RWPE2 (cell line): ENCODE measurements at regions not wholly inside any gene's neighbourhood (a gene's known extent, or its start where the extent isn't known, plus 50 kb on each side); places are given as distances from the start of the nearest gene placed in this dataset.

Experiments used
- ATAC-seq: fragments of 200-7000 bp; cut with Tn5 transposase; 3 replicates; pipeline ENCODE4 v1.9.1; 2021; ENCODE audit warnings: low read depth
- DNase-seq: peaks from one replicate; pipeline ENCODE4 v3.0.0-alpha.2; 2020; ENCODE audit warnings: low spot score
- H3K27ac ChIP-seq: fragments of 450-650 bp; 2 replicates; pipeline ENCODE4 v1.5.1; 2017; ENCODE audit warnings: mild to moderate bottlenecking; ENCODE audit not compliant: poor library complexity, severe bottlenecking
- H3K27me3 ChIP-seq: fragments of 250-450 bp; sonication (Bioruptor Pico); 2 replicates; pipeline ENCODE4 v1.5.1; 2021; ENCODE audit warnings: mild to moderate bottlenecking, moderate library complexity; ENCODE audit not compliant: insufficient read depth, poor library complexity, severe bottlenecking
- H3K36me3 ChIP-seq: fragments of 250-450 bp; sonication (Bioruptor Pico); 2 replicates; pipeline ENCODE4 v1.5.1; 2020; ENCODE audit warnings: low read depth, mild to moderate bottlenecking, moderate library complexity
- H3K4me1 ChIP-seq: fragments of 250-450 bp; sonication (Bioruptor Pico); 2 replicates; pipeline ENCODE4 v1.5.1; 2021; ENCODE audit warnings: mild to moderate bottlenecking, moderate library complexity; ENCODE audit not compliant: insufficient read depth, poor library complexity, severe bottlenecking
- H3K4me3 ChIP-seq: fragments of 250-450 bp; sonication (Bioruptor Pico); 2 replicates; pipeline ENCODE4 v1.5.1; 2021; ENCODE audit warnings: mild to moderate bottlenecking, moderate library complexity; ENCODE audit not compliant: severe bottlenecking
- H3K9me3 ChIP-seq: fragments of 250-450 bp; sonication (Bioruptor Pico); 2 replicates; pipeline ENCODE4 v1.5.1; 2021; ENCODE audit warnings: mild to moderate bottlenecking, moderate library complexity; ENCODE audit not compliant: severe bottlenecking
- TF ChIP-seq, protein P1 (sequence below): fragments of 450-650 bp; IDR thresholded peaks from one replicate; pipeline ENCODE4 v1.5.1; 2017; ENCODE audit warnings: mild to moderate bottlenecking, moderate library complexity; ENCODE audit not compliant: poor library complexity, severe bottlenecking

DNA sequence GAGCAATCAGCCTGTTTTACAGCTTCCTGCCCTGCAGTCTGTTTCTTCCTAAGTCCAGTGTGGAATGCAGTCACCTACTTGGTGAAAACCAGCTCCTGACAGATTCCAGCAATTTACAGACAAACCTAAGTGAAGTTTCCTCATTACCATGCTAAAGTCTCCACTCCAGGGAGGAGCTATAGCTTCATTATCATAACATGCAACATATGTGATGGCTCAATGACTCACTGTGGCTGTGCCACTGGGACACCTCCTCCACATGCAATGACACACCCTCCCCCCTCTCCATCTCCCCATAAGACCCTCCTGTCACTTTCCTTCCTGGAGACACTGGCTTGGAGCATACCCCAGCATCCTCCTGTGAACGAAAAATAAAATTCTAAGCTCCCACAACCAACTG lies 125.2 kb downstream of the MAP3K21 start:
- no peaks in the 10 kb centered on the region for H3K27me3 ChIP-seq
- H3K9me3 ChIP-seq, result no peaks in the 10 kb centered on the region
- H3K4me1 ChIP-seq, result no peaks in the 10 kb centered on the region
- DNase-seq, result no peak
- TF ChIP-seq, protein P1, sequence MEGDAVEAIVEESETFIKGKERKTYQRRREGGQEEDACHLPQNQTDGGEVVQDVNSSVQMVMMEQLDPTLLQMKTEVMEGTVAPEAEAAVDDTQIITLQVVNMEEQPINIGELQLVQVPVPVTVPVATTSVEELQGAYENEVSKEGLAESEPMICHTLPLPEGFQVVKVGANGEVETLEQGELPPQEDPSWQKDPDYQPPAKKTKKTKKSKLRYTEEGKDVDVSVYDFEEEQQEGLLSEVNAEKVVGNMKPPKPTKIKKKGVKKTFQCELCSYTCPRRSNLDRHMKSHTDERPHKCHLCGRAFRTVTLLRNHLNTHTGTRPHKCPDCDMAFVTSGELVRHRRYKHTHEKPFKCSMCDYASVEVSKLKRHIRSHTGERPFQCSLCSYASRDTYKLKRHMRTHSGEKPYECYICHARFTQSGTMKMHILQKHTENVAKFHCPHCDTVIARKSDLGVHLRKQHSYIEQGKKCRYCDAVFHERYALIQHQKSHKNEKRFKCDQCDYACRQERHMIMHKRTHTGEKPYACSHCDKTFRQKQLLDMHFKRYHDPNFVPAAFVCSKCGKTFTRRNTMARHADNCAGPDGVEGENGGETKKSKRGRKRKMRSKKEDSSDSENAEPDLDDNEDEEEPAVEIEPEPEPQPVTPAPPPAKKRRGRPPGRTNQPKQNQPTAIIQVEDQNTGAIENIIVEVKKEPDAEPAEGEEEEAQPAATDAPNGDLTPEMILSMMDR, result no peak
- no peaks in the 10 kb centered on the region for H3K36me3 ChIP-seq
- no peak overlapping the region for H3K27ac ChIP-seq
- no peak for ATAC-seq
- H3K4me3 ChIP-seq, result no peak overlapping the region

DNA sequence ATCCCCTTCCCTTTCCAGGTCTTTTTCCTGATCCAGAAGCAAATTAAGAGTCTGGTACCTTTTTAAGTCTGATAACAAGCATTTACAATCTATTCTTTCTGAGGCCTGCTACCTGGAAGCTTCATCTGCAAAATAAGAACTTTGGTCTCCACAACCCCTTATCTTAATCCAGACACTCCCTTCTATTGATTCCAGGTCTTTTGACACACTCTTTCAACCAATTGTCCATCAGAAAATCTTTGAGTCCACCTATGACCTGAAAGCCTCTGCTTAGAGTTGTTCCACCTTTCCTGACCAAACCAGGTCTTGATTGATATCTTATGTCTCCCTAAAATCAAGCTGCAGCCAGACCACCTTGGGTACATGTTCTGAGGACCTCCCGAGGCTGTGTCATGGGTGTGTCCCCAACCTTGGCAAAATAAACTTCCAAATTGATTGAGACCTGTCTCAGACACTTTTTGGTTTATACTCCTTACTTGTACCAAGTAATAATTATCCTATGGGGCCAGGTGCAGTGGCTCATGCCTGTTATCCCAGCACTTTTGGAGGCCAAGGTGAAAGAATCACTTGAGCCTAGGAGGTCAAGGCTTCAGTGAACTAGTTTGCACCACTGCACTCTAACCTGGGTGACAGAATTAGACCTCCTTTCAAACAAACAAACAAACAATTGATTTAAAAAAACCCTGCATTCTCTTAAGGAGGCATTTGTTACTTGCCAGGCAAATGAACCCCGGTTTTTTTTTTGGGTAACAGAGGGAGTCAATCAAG lies 126.1 kb downstream of the MAP3K21 start:
- H3K4me3 ChIP-seq, result no peak overlapping the region
- DNase-seq, result no peak
- H3K4me1 ChIP-seq, result no peaks in the 10 kb centered on the region
- H3K27ac ChIP-seq, result no peak overlapping the region
- no peaks in the 10 kb centered on the region for H3K36me3 ChIP-seq
- H3K27me3 ChIP-seq, result no peaks in the 10 kb centered on the region
- H3K9me3 ChIP-seq, result no peaks in the 10 kb centered on the region
- no peak for ATAC-seq
- TF ChIP-seq, protein P1, result no peak

DNA sequence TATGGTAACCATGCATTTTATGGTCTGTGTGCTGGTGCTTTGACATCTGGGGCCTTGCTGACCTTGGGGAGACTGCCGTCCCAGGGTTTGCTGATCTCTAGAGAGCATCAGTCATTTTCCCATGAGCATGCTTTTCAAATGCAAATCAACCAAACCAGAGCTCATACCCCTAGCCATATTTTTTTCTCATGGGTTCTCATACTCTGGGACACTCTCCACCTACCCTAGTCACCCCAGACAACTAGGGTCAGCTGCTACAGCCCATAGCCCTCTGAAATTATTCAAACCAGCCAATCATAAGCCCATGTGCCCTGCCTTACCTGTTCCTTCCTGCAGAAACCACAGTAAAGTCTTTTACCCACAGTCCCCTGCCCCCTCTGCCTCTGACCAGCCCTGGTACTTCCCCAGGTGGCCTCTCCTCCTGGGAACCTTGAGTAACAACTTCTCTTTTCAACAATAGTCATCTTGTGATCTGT lies 132.0 kb downstream of the MAP3K21 start:
- no peak for DNase-seq
- no peak overlapping the region for H3K4me3 ChIP-seq
- no peaks in the 10 kb centered on the region for H3K36me3 ChIP-seq
- no peak overlapping the region for H3K27ac ChIP-seq
- TF ChIP-seq, protein P1, result no peak
- no peaks in the 10 kb centered on the region for H3K27me3 ChIP-seq
- no peaks in the 10 kb centered on the region for H3K4me1 ChIP-seq
- ATAC-seq, result no peak
- H3K9me3 ChIP-seq, result no peaks in the 10 kb centered on the region

DNA sequence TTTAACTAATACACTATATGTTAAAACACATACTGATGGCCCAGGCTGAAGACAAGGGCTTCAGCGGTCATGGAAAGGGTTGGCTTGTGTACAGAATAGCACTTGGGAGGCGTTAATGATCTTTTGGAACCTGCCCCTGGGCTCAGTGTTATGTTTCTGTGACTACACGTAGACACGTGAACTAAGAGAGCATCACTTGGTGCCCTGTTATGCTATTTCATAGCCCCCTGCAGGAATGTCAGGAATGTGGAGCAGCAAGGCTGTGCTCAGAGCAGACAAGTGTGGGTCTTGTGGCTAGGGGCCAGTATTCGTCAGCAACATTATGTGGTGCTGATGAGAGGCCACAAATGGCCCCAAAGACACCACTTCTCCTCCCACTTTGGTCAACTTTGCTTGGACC lies 132.4 kb downstream of the MAP3K21 start:
- ATAC-seq, result no peak

DNA sequence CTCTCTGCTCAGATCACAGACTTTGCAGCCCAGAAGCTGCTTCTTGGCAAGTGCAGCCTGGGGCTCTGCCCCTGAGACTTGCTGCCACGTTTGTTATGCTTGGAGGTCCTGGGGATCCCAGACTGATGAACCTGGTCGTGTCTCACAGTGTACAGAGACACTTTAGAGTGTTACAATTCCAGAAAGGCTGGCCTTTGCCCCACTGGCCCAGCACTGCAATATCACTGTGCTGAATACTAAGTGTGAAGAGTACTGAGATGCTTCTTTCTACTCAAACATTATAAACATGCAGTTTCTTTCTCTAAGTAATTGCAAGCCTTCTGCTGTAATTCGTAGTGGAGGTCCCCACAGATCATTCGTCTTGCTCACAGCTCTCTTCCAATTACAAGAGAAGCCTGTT lies 133.2 kb downstream of the MAP3K21 start:
- no peaks in the 10 kb centered on the region for H3K36me3 ChIP-seq
- TF ChIP-seq, protein P1, result no peak
- ATAC-seq, result no peak

More for the DNA sequence above, 132.4 kb downstream of the MAP3K21 start:
- TF ChIP-seq, protein P1, result no peak
- no peak overlapping the region for H3K4me3 ChIP-seq
- no peak for DNase-seq
- no peaks in the 10 kb centered on the region for H3K27me3 ChIP-seq
- no peaks in the 10 kb centered on the region for H3K4me1 ChIP-seq
- no peaks in the 10 kb centered on the region for H3K9me3 ChIP-seq
- no peak overlapping the region for H3K27ac ChIP-seq
- H3K36me3 ChIP-seq, result no peaks in the 10 kb centered on the region

More for the DNA sequence above, 133.2 kb downstream of the MAP3K21 start:
- H3K4me1 ChIP-seq, result no peaks in the 10 kb centered on the region
- no peaks in the 10 kb centered on the region for H3K9me3 ChIP-seq
- H3K27ac ChIP-seq, result no peak overlapping the region
- no peaks in the 10 kb centered on the region for H3K27me3 ChIP-seq
- no peak for DNase-seq
- H3K4me3 ChIP-seq, result no peak overlapping the region
